Trophoblast cell (in vitro differentiated cells and primary cell): ENCODE measurements at regions not wholly inside any gene's neighbourhood (a gene's known extent, or its start where the extent isn't known, plus 50 kb on each side); places are given as distances from the start of the nearest gene placed in this dataset.

ENCODE experiments used
- DNase-seq, 2 donors: peaks; one replicate each; pipeline ENCODE4 v3.0.0-alpha.2; 2016
- H2AFZ ChIP-seq: 2 replicates; pipeline ENCODE4 v1.6.1; 2013; ENCODE audit warnings: low read length, moderate library complexity, mild to moderate bottlenecking; ENCODE audit not compliant: insufficient read depth, poor library complexity
- H2AK5ac ChIP-seq: 2 replicates; pipeline ENCODE4 v1.6.1; 2013; ENCODE audit warnings: mild to moderate bottlenecking, low read length
- H2BK120ac ChIP-seq: 2 replicates; pipeline ENCODE4 v1.6.1; 2013; ENCODE audit warnings: low read length, mild to moderate bottlenecking, moderate library complexity; ENCODE audit not compliant: insufficient read depth, poor library complexity
- H2BK12ac ChIP-seq: 2 replicates; pipeline ENCODE4 v1.6.1; 2013; ENCODE audit warnings: mild to moderate bottlenecking, low read length, moderate library complexity
- H2BK5ac ChIP-seq: 2 replicates; pipeline ENCODE4 v1.6.1; 2013; ENCODE audit warnings: low read length, low read depth, moderate library complexity, mild to moderate bottlenecking; ENCODE audit not compliant: poor library complexity
- H3K14ac ChIP-seq: 2 replicates; pipeline ENCODE4 v1.6.1; 2013; ENCODE audit warnings: mild to moderate bottlenecking, low read length
- H3K18ac ChIP-seq: 2 replicates; pipeline ENCODE4 v1.6.1; 2013; ENCODE audit warnings: mild to moderate bottlenecking, low read length
- H3K23ac ChIP-seq: 2 replicates; pipeline ENCODE4 v1.6.1; 2013; ENCODE audit warnings: low read length
- H3K27ac ChIP-seq: 2 replicates; pipeline ENCODE4 v1.5.1; 2013; ENCODE audit warnings: low read depth, mild to moderate bottlenecking, inconsistent platforms, low read length, moderate library complexity
- H3K27me3 ChIP-seq: 2 replicates; pipeline ENCODE4 v1.6.1; 2013; ENCODE audit warnings: inconsistent platforms, mild to moderate bottlenecking, low read length, moderate library complexity; ENCODE audit not compliant: insufficient read depth
- H3K36me3 ChIP-seq, 2 experiments: 1 replicate in 1 of 2; 2 replicates in 1 of 2; pipeline ENCODE4 v1.6.1; 2013; ENCODE audit warnings: low read length in 2 of 2, mild to moderate bottlenecking in 2 of 2, moderate library complexity in 1 of 2; ENCODE audit not compliant: insufficient read depth in 2 of 2, control insufficient read depth in 1 of 2
- H3K4ac ChIP-seq: 2 replicates; pipeline ENCODE4 v1.6.1; 2013; ENCODE audit warnings: low read depth, mild to moderate bottlenecking, low read length, moderate library complexity
- H3K4me1 ChIP-seq, 2 experiments: 1 replicate in 1 of 2; 2 replicates in 1 of 2; pipeline ENCODE4 v1.6.1; 2013; ENCODE audit warnings: low read length in 2 of 2, mild to moderate bottlenecking in 2 of 2, moderate library complexity in 1 of 2; ENCODE audit not compliant: insufficient read depth in 2 of 2, control insufficient read depth in 1 of 2
- H3K4me2 ChIP-seq: 2 replicates; pipeline ENCODE4 v1.6.1; 2013; ENCODE audit warnings: inconsistent platforms, mild to moderate bottlenecking, low read length, moderate library complexity
- H3K4me3 ChIP-seq: 2 replicates; pipeline ENCODE4 v1.5.1; 2013; ENCODE audit warnings: mild to moderate bottlenecking, low read depth, low read length, inconsistent platforms
- H3K79me1 ChIP-seq: one replicate; pipeline ENCODE4 v1.6.1; 2013; ENCODE audit warnings: low read length
- H3K79me2 ChIP-seq: 2 replicates; pipeline ENCODE4 v1.6.1; 2013; ENCODE audit warnings: low read length, mild to moderate bottlenecking; ENCODE audit not compliant: control insufficient read depth, insufficient read depth, poor library complexity
- H3K9ac ChIP-seq: 2 replicates; pipeline ENCODE4 v1.6.1; 2013; ENCODE audit warnings: mild to moderate bottlenecking, low read length
- H3K9me3 ChIP-seq: 2 replicates; pipeline ENCODE4 v1.6.1; 2013; ENCODE audit warnings: low read depth, mild to moderate bottlenecking, control low read depth, inconsistent platforms, low read length; ENCODE audit not compliant: insufficient read depth
- H4K12ac ChIP-seq: 2 replicates; pipeline ENCODE4 v1.6.1; 2013; ENCODE audit warnings: low read depth, mild to moderate bottlenecking, low read length, moderate library complexity
- H4K8ac ChIP-seq: 2 replicates; pipeline ENCODE4 v1.6.1; 2013; ENCODE audit warnings: low read depth, mild to moderate bottlenecking, low read length, moderate library complexity
- H4K91ac ChIP-seq: one replicate; pipeline ENCODE4 v1.6.1; 2013; ENCODE audit warnings: low read depth, mild to moderate bottlenecking, low read length, moderate library complexity
- WGBS: extraction: QIAGEN DNeasy Blood & Tissue Kit; methylation state at CpG from one replicate; pipeline ENCODE4 v1.1.7; 2013; ENCODE audit warnings: missing lambda C conversion rate; ENCODE audit not compliant: insufficient read length, insufficient coverage; ENCODE audit errors: extremely low coverage; 5-methylcytosine and 5-hydroxymethylcytosine counted together

DNA sequence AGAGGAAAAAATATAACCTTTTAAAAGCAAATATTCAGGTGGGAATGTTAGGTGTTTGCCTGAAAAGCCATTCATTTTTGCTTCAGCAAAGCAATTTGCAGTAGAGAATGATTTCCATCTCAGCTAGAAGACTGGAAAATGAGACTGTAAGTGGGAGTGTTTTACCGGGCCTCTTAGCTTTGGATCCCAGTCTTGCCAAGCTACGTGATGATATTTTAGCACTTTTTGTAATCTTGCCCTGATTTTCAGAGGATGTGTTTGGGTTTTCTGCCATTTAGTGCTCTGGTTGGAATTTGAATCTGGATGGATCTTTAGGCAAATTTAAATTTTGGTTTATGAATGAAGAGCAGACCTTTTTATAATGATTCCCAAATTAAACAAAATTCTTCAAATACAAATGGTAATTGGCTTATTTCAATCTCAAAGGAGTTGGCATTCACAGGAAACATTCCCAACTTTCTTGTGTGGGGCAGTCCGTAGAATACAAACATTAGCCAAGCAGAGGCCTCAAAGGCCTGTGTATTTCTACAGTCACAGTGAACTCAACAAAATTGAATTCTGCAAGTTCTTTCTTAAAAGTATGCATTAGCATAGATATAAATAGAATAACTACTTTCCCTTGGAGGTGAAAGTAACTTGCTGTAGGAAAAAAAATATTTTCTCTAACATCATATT is 646.4 kb downstream of the CDY2B start:
- WGBS, result no CpG with 5 or more reads among the region's 3 CpGs
- no peaks in the 10 kb centered on the region for H3K9me3 ChIP-seq

DNA sequence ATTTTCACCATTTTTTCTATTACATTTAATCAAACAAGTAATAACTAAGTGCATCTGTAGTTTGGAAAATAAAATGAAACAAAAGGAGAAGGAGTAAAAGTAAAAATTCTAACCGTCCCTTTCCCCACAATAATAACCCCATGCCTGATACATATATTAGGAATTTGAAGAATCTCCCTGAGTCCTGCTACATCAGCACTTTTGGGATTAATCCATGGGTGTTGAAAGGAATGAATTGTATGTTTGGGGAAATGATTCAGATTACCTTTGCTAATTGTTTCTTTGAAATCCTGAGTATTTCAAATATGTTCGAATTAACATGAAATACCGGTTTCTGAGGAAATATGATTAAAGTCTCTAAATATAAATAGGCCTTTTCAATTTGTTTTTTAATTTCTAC is 648.0 kb downstream of the CDY2B start:
- Histone ChIP-seq H3K4me2 (no peak overlapping the region), H2AFZ (no peak overlapping the region), H4K12ac (no peak overlapping the region), H3K79me1 (peaks cover 3% of the 10 kb centered on the region), H2BK5ac (no peak overlapping the region), H3K18ac (no peak overlapping the region), H3K4me3 (no peak overlapping the region), H2BK12ac (no peak overlapping the region), H3K4ac (no peak overlapping the region), H3K9ac (no peak overlapping the region), H3K4me1 (no peaks in the 10 kb centered on the region), H4K91ac (no peak overlapping the region), H2AK5ac (no peak overlapping the region), H3K9me3 (no peaks in the 10 kb centered on the region), H4K8ac (no peak overlapping the region), H3K36me3 (no peaks in the 10 kb centered on the region), H2BK120ac (no peak overlapping the region), H3K79me2 (no peaks in the 10 kb centered on the region), H3K14ac (no peak overlapping the region), H3K23ac (no peak overlapping the region), H3K27me3 (no peaks in the 10 kb centered on the region), H3K27ac (no peak overlapping the region)
- no peak for DNase-seq
- no CpG with 5 or more reads among the region's 3 CpGs for WGBS

More for the DNA sequence above, 646.4 kb downstream of the CDY2B start:
- no peak overlapping the region for H2BK120ac ChIP-seq
- no peaks in the 10 kb centered on the region for H3K36me3 ChIP-seq
- H4K91ac ChIP-seq, result no peak overlapping the region
- no peak overlapping the region for H3K4me3 ChIP-seq
- no peak overlapping the region for H4K8ac ChIP-seq
- no peak overlapping the region for H2AFZ ChIP-seq
- no peak overlapping the region for H2BK5ac ChIP-seq
- DNase-seq, result no peak
- no peak overlapping the region for H2AK5ac ChIP-seq
- H3K23ac ChIP-seq, result no peak overlapping the region
- no peaks in the 10 kb centered on the region for H3K79me2 ChIP-seq
- no peak overlapping the region for H3K4me2 ChIP-seq
- H3K4me1 ChIP-seq, result no peaks in the 10 kb centered on the region
- no peak overlapping the region for H4K12ac ChIP-seq
- no peak overlapping the region for H3K27ac ChIP-seq
- no peak overlapping the region for H3K9ac ChIP-seq
- peaks cover 3% of the 10 kb centered on the region for H3K79me1 ChIP-seq
- no peak overlapping the region for H2BK12ac ChIP-seq
- H3K4ac ChIP-seq, result no peak overlapping the region
- H3K27me3 ChIP-seq, result no peaks in the 10 kb centered on the region
- H3K14ac ChIP-seq, result no peak overlapping the region
- no peak overlapping the region for H3K18ac ChIP-seq

DNA sequence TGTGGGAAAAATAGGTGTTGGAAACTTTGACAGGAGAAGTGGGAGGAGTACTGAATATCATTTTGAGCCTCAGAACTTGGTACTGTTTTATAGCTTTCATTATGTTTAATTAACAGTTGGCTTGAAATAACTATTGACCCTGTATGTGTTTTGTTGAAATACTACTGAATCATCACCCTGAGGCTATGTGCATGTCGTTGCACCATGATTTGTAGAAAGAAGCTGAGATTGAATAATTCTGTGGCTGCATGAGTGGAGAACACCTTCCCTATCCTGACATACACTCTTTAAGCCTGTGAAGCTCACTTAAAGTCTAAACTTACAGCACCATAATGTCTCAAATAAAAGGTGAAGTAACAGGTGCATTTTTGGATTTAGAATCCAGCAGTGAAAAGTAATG is 656.5 kb downstream of the CDY2B start:
- Histone ChIP-seq H3K79me2 (no peaks in the 10 kb centered on the region), H2BK5ac (no peak overlapping the region), H3K36me3 (no peaks in the 10 kb centered on the region), H2BK12ac (no peak overlapping the region), H4K12ac (no peak overlapping the region), H3K4me2 (no peak overlapping the region), H3K23ac (no peak overlapping the region), H4K8ac (no peak overlapping the region), H3K9me3 (no peaks in the 10 kb centered on the region), H3K79me1 (no peaks in the 10 kb centered on the region), H4K91ac (no peak overlapping the region), H3K4me3 (no peak overlapping the region), H2BK120ac (no peak overlapping the region), H3K4ac (no peak overlapping the region), H3K14ac (no peak overlapping the region), H3K18ac (no peak overlapping the region), H2AK5ac (no peak overlapping the region), H2AFZ (no peak overlapping the region), H3K27me3 (no peaks in the 10 kb centered on the region), H3K4me1 (no peaks in the 10 kb centered on the region), H3K27ac (no peak overlapping the region), H3K9ac (no peak overlapping the region)
- WGBS, result no CpG with 5 or more reads among the region's 1 CpG
- DNase-seq, result no peak

DNA sequence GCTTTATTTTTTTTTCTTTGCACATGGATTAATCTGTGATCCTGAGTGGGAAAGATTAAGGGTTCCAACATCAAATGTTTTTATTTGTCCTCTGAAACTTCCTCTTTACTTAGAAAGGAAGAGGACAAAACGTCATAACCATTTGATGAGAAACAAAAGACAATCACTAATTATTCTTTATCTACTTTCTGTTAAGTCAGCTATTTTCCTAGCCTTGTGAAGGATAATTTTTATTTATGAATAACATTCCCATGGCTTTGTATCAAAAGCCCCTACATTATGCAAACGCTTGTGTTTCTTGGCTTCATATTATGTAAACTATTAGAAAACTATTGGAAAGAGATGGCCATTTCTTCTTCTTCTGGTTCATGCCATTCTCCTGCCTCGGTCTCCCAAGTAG is 677.6 kb downstream of the CDY2B start:
- WGBS, result no CpG with 5 or more reads among the region's 3 CpGs
- DNase-seq, result no peak

More for the DNA sequence above, 677.6 kb downstream of the CDY2B start:
- Histone ChIP-seq H3K4ac (no peak overlapping the region), H4K91ac (no peak overlapping the region), H3K4me3 (no peak overlapping the region), H3K23ac (no peak overlapping the region), H3K9me3 (no peaks in the 10 kb centered on the region), H4K12ac (no peak overlapping the region), H2BK12ac (no peak overlapping the region), H3K36me3 (no peaks in the 10 kb centered on the region), H2AK5ac (no peak overlapping the region), H3K27me3 (no peaks in the 10 kb centered on the region), H3K9ac (no peak overlapping the region), H3K4me1 (no peaks in the 10 kb centered on the region), H3K18ac (no peak overlapping the region), H3K79me2 (no peaks in the 10 kb centered on the region), H2BK5ac (no peak overlapping the region), H2AFZ (no peak overlapping the region), H3K14ac (no peak overlapping the region), H3K79me1 (no peaks in the 10 kb centered on the region), H4K8ac (no peak overlapping the region), H3K4me2 (no peak overlapping the region), H2BK120ac (no peak overlapping the region), H3K27ac (no peak overlapping the region)
